A673 (cell line): ENCODE measurements at regions not wholly inside any gene's neighbourhood (a gene's known extent, or its start where the extent isn't known, plus 50 kb on each side); places are given as distances from the start of the nearest gene placed in this dataset.

Experiments
- BruUV-seq: library from RNA; stranded (reverse); fragments of 400-500 nt; replicated peaks from 2 replicates; lab custom pipeline; 2021; lab: Mats Ljungman, UMichigan
- CTCF ChIA-PET: fragments of 300-600 bp; sonication (Branson Sonifier 250); formaldehyde crosslinking; loops from one replicate; lab custom pipeline; 2022; ENCODE audit warnings: antibody characterized with exemption; lab: Charles Lee
- POLR2A ChIA-PET: fragments of 300-600 bp; sonication (Branson Sonifier 250); formaldehyde crosslinking; loops from one replicate; lab custom pipeline; 2022; ENCODE audit warnings: antibody characterized with exemption; ENCODE audit not compliant: low non-redundant PET; lab: Charles Lee
- DNase-seq: peaks from one replicate; pipeline ENCODE4 v3.0.0-alpha.2; 2015; ENCODE audit warnings: low spot score
- H3K27ac ChIP-seq: fragments of 200-600 bp; sonication (generic); 2 replicates; pipeline ENCODE4 v1.5.1; 2016; ENCODE audit warnings: mixed run types, low read depth, mild to moderate bottlenecking, mixed read lengths, antibody characterized with exemption, low read length; ENCODE audit not compliant: poor library complexity, severe bottlenecking
- H3K27me3 ChIP-seq: fragments of 200-600 bp; sonication (generic); replicated peaks from 2 replicates; pipeline ENCODE4 v1.6.1; 2017; ENCODE audit warnings: mixed run types, low read depth, mild to moderate bottlenecking, mixed read lengths, antibody characterized with exemption, low read length; ENCODE audit not compliant: insufficient read depth, poor library complexity
- H3K36me3 ChIP-seq: fragments of 200-600 bp; sonication (generic); 2 replicates; pipeline ENCODE4 v1.6.1; 2016; ENCODE audit warnings: mixed run types, mild to moderate bottlenecking, mixed read lengths, antibody characterized with exemption, low read length; ENCODE audit not compliant: insufficient read depth, poor library complexity, severe bottlenecking
- H3K4me1 ChIP-seq: fragments of 200-600 bp; sonication (generic); 2 replicates; pipeline ENCODE4 v1.6.1; 2017; ENCODE audit warnings: mixed run types, mild to moderate bottlenecking, mixed read lengths, antibody characterized with exemption, low read length; ENCODE audit not compliant: insufficient read depth, poor library complexity, severe bottlenecking
- H3K4me3 ChIP-seq: fragments of 200-600 bp; sonication (generic); 2 replicates; pipeline ENCODE4 v1.5.1; 2016; ENCODE audit warnings: low read depth, mixed run types, mild to moderate bottlenecking, mixed read lengths, low read length; ENCODE audit not compliant: poor library complexity, severe bottlenecking
- H3K9me3 ChIP-seq: fragments of 200-600 bp; sonication (generic); 2 replicates; pipeline ENCODE4 v1.6.1; 2016; ENCODE audit warnings: mixed run types, low read depth, mild to moderate bottlenecking, mixed read lengths, antibody characterized with exemption, low read length; ENCODE audit not compliant: poor library complexity, severe bottlenecking
- EZH2 ChIP-seq: fragments of 200-600 bp; sonication (generic); IDR thresholded peaks from 2 replicates; pipeline ENCODE4 v1.6.1; 2017; ENCODE audit warnings: borderline replicate concordance, low read depth, mild to moderate bottlenecking, mixed read lengths, antibody characterized with exemption, low read length; ENCODE audit not compliant: poor library complexity, severe bottlenecking
- intact Hi-C: fragments of 100-400 bp; cut with micrococcal nuclease; formaldehyde crosslinking; loops from one replicate; pipeline ENCODE4 v1.10.0; 2022; ENCODE audit not compliant: unreplicated experiment
- TF ChIP-seq, protein P1 (sequence below): fragments of 300-800, 200-600 bp; sonication (generic); conservative IDR thresholded peaks from 2 replicates; pipeline ENCODE4 v1.5.1; 2017; ENCODE audit warnings: low read depth, mild to moderate bottlenecking, antibody characterized with exemption, low read length, moderate library complexity, mixed read lengths

- Histone ChIP-seq H3K4me3 (no peak overlapping the region), H3K9me3 (no peaks in the 10 kb centered on the region), H3K36me3 (no peaks in the 10 kb centered on the region), H3K27me3 (no peaks in the 10 kb centered on the region), H3K4me1 (no peaks in the 10 kb centered on the region), H3K27ac (no peak overlapping the region)
- intact Hi-C loops = no loop called here
- BruUV-seq = no TSS peak
- DNase-seq = no peak
- POLR2A ChIA-PET = no interaction called here
- TF ChIP-seq EZH2 = no peak
- TF ChIP-seq, protein P1, sequence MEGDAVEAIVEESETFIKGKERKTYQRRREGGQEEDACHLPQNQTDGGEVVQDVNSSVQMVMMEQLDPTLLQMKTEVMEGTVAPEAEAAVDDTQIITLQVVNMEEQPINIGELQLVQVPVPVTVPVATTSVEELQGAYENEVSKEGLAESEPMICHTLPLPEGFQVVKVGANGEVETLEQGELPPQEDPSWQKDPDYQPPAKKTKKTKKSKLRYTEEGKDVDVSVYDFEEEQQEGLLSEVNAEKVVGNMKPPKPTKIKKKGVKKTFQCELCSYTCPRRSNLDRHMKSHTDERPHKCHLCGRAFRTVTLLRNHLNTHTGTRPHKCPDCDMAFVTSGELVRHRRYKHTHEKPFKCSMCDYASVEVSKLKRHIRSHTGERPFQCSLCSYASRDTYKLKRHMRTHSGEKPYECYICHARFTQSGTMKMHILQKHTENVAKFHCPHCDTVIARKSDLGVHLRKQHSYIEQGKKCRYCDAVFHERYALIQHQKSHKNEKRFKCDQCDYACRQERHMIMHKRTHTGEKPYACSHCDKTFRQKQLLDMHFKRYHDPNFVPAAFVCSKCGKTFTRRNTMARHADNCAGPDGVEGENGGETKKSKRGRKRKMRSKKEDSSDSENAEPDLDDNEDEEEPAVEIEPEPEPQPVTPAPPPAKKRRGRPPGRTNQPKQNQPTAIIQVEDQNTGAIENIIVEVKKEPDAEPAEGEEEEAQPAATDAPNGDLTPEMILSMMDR = no peak
- CTCF ChIA-PET = interaction anchor here (0.6 kb wide), 1 partner anchor 69 kb away, joined by 4 read pairs; no protein-coding TSS in a partner anchor
Observed at GRCh38 chr14:34103176-34103575, 152.3 kb upstream of the EGLN3 start.

DNA sequence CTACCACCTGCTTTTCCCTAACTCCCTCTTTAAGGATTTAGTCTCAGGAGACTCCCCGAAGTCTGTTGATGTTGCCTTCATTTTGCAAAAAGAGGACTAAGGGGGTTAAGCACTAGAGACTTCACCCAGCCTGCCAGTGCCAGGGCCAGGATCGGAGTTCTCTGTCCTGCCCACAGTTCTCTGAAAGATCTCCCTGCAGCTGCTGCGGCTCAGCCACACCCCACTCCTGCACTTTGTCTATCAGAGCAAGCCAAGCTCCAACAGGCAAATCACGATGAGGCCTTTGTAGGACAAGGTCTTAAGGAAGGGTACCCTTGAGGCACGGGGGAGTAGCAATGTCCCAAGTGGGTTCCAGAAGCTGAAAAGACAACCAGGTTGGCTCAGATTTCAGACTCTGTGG, 148.8 kb upstream of the EGLN3 start:
- no peaks in the 10 kb centered on the region for H3K9me3 ChIP-seq
- ChIA-PET CTCF (no interaction called here), POLR2A (no interaction called here)
- H3K4me3 ChIP-seq = no peak overlapping the region
- intact Hi-C loops = loop anchor here (2.0 kb wide), 1 partner anchor 251 kb away; no protein-coding TSS in a partner anchor
- H3K27ac ChIP-seq = no peak overlapping the region
- TF ChIP-seq, protein P1 = no peak
- TF ChIP-seq EZH2 = no peak
- no peak for DNase-seq
- no peaks in the 10 kb centered on the region for H3K36me3 ChIP-seq
- H3K27me3 ChIP-seq = no peaks in the 10 kb centered on the region
- BruUV-seq = no TSS peak
- H3K4me1 ChIP-seq = no peaks in the 10 kb centered on the region

DNA sequence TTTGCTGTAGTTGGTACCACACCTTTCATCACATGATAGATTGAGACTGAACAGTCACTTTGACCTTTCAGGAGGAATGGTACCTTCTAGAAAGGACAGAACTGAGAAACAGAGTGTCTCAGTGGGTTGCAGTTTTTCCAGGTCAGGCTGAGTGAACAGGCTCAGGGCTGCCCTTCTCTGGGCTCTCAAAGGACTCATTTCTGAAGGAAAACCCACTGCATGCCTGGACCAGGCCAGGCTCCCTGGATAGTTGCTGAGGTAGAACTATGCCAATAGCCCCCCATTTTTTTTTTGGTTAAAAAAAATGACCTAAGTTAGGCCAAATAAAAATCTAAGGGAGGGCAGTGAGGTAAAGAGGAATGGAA, 148.1 kb upstream of the EGLN3 start:
- Histone ChIP-seq H3K27me3 (no peaks in the 10 kb centered on the region), H3K36me3 (no peaks in the 10 kb centered on the region)
- TF ChIP-seq, protein P1 = no peak
- TF ChIP-seq EZH2 = no peak

More for the DNA sequence above, 148.1 kb upstream of the EGLN3 start:
- Histone ChIP-seq H3K4me3 (no peak overlapping the region), H3K4me1 (no peaks in the 10 kb centered on the region), H3K27ac (no peak overlapping the region), H3K9me3 (no peaks in the 10 kb centered on the region)
- no TSS peak for BruUV-seq
- no peak for DNase-seq
- CTCF ChIA-PET = interaction anchor here (1.1 to 1.3 kb wide), 4 partner anchors 250 to 261 kb away, joined by 4 to 19 read pairs (median 6); no protein-coding TSS in a partner anchor
- intact Hi-C loops = loop anchor here (1.0 to 2.0 kb wide), 4 partner anchors 202 to 1523 kb away; no protein-coding TSS in a partner anchor
- POLR2A ChIA-PET = interaction anchor here (0.6 kb wide), 1 partner anchor 205 kb away, joined by 15 read pairs; no protein-coding TSS in a partner anchor
